H1 (cell line): ENCODE measurements at regions not wholly inside any gene's neighbourhood (a gene's known extent, or its start where the extent isn't known, plus 50 kb on each side); places are given as distances from the start of the nearest gene placed in this dataset.

Experiments used
- CTCF ChIA-PET: fragments of 300-600 bp; sonication (Branson Sonifier 250); formaldehyde crosslinking; loops from one replicate; lab custom pipeline; 2021; ENCODE audit not compliant: partially characterized antibody; lab: Charles Lee
- POLR2A ChIA-PET: fragments of 300-600 bp; sonication (Branson Sonifier 250); formaldehyde crosslinking; loops from one replicate; lab custom pipeline; 2021; ENCODE audit warnings: inconsistent platforms; ENCODE audit not compliant: partially characterized antibody; lab: Charles Lee
- DNase-seq, 2 experiments: peaks; one replicate each; pipeline versions ENCODE4 v3.0.0 to v3.0.0-alpha.2; 2010 to 2022; ENCODE audit warnings: low spot score in 2 of 2, low read depth in 1 of 2, mixed read lengths in 1 of 2
- FAIRE-seq: peaks from 2 replicates; lab custom pipeline; 2011; peaks lifted over from hg19 to GRCh38; lab: Jason Lieb, UNC
- H2AFZ ChIP-seq: 2 replicates; pipeline ENCODE4 v1.8.1; 2012; ENCODE audit warnings: low read length, inconsistent platforms
- H2AK5ac ChIP-seq: 2 replicates; pipeline ENCODE4 v1.6.1; 2013; ENCODE audit warnings: low read depth, low read length
- H2BK120ac ChIP-seq: replicated peaks from 2 replicates; pipeline ENCODE3; 2013; ENCODE audit warnings: low read depth, low read length, inconsistent platforms
- H2BK12ac ChIP-seq: 2 replicates; pipeline ENCODE4 v1.6.1; 2013; ENCODE audit warnings: low read depth, low read length
- H2BK15ac ChIP-seq: 2 replicates; pipeline ENCODE4 v1.6.1; 2013; ENCODE audit warnings: low read length
- H2BK20ac ChIP-seq: 2 replicates; pipeline ENCODE4 v1.6.1; 2013; ENCODE audit warnings: low read length
- H2BK5ac ChIP-seq: 2 replicates; pipeline ENCODE4 v1.6.1; 2013; ENCODE audit warnings: low read depth, low read length
- H3K14ac ChIP-seq: 2 replicates; pipeline ENCODE4 v1.6.1; 2013; ENCODE audit warnings: inconsistent platforms; ENCODE audit not compliant: insufficient read length
- H3K18ac ChIP-seq: 2 replicates; pipeline ENCODE4 v1.6.1; 2013; ENCODE audit warnings: low read length; ENCODE audit errors: extremely low read depth
- H3K23ac ChIP-seq: 2 replicates; pipeline ENCODE4 v1.6.1; 2013; ENCODE audit warnings: inconsistent platforms; ENCODE audit not compliant: insufficient read length
- H3K23me2 ChIP-seq: 2 replicates; pipeline ENCODE4 v1.6.1; 2013; ENCODE audit warnings: low read depth, low read length
- H3K27ac ChIP-seq: 2 replicates; pipeline ENCODE4 v1.6.1; 2011; ENCODE audit warnings: low read depth, low read length, inconsistent platforms
- H3K27me3 ChIP-seq, 4 experiments: replicated peaks in 1 of 4; 1 replicate in 1 of 4; 2 replicates in 3 of 4; pipeline versions ENCODE4 v1.6.1 to v1.8.1; 2011 to 2013; ENCODE audit warnings: low read length in 3 of 4, mild to moderate bottlenecking in 3 of 4, inconsistent platforms in 2 of 4, mixed read lengths in 2 of 4, moderate library complexity in 1 of 4; ENCODE audit not compliant: control insufficient read depth in 3 of 4, insufficient read depth in 3 of 4; ENCODE audit errors: extremely low read depth in 1 of 4
- H3K36me3 ChIP-seq, 4 experiments: 2 replicates each; pipeline versions ENCODE4 v1.6.1 to v1.8.1; 2011 to 2013; ENCODE audit warnings: mild to moderate bottlenecking in 4 of 4, low read length in 3 of 4, moderate library complexity in 2 of 4, control low read depth in 1 of 4, inconsistent platforms in 1 of 4; ENCODE audit not compliant: insufficient read depth in 4 of 4, control insufficient read depth in 2 of 4
- H3K4ac ChIP-seq: replicated peaks from 2 replicates; pipeline ENCODE3; 2013; ENCODE audit warnings: low read length, low read depth, mixed read lengths, inconsistent platforms; ENCODE audit not compliant: insufficient read length
- H3K4me1 ChIP-seq, 4 experiments: replicated peaks in 1 of 4; 1 replicate in 1 of 4; 2 replicates in 3 of 4; pipeline versions ENCODE4 v1.6.1 to v1.8.1; 2011 to 2013; ENCODE audit warnings: low read length in 3 of 4, inconsistent platforms in 2 of 4, mixed read lengths in 1 of 4; ENCODE audit not compliant: insufficient read depth in 4 of 4, control insufficient read depth in 3 of 4
- H3K4me2 ChIP-seq, 2 experiments: 2 replicates each; pipeline versions ENCODE4 v1.6.1 to v1.8.1; 2011 to 2013; ENCODE audit warnings: low read depth in 2 of 2, low read length in 2 of 2, control low read depth in 1 of 2, inconsistent platforms in 1 of 2, mild to moderate bottlenecking in 1 of 2; ENCODE audit not compliant: insufficient read depth in 1 of 2
- H3K4me3 ChIP-seq, 4 experiments: fragments of 200-600, 300-600 bp in 1 of 4; sonication (generic), shearing (Covaris generic), sonication (Bioruptor Twin) in 1 of 4; 2 replicates each; pipeline versions ENCODE4 v1.5.1 to v1.8.1; 2011 to 2016; ENCODE audit warnings: low read length in 4 of 4, low read depth in 3 of 4, control low read depth in 2 of 4, inconsistent platforms in 2 of 4, mild to moderate bottlenecking in 2 of 4, mixed read lengths in 1 of 4, moderate library complexity in 1 of 4; ENCODE audit not compliant: insufficient read depth in 2 of 4; ENCODE audit errors: extremely low read depth in 1 of 4
- H3K56ac ChIP-seq: replicated peaks from 2 replicates; pipeline ENCODE3; 2013; ENCODE audit warnings: low read depth, mild to moderate bottlenecking, mixed read lengths, low read length, inconsistent platforms; ENCODE audit not compliant: insufficient read length
- H3K79me1 ChIP-seq: 2 replicates; pipeline ENCODE4 v1.6.1; 2013; ENCODE audit warnings: low read depth, low read length, control low read depth
- H3K79me2 ChIP-seq, 2 experiments: 2 replicates each; pipeline versions ENCODE4 v1.6.1 to v1.8.1; 2012 to 2013; ENCODE audit warnings: low read length in 2 of 2, mild to moderate bottlenecking in 2 of 2, inconsistent platforms in 1 of 2; ENCODE audit not compliant: insufficient read depth in 2 of 2, control insufficient read depth in 1 of 2
- H3K9ac ChIP-seq, 4 experiments: replicated peaks in 1 of 4; 1 replicate in 1 of 4; 2 replicates in 3 of 4; pipeline versions ENCODE4 v1.6.1 to v1.8.1; 2011 to 2013; ENCODE audit warnings: low read depth in 3 of 4, low read length in 3 of 4, control low read depth in 2 of 4, mild to moderate bottlenecking in 2 of 4, moderate library complexity in 2 of 4, inconsistent platforms in 1 of 4; ENCODE audit errors: extremely low read depth in 1 of 4
- H3K9me3 ChIP-seq, 2 experiments: 2 replicates each; pipeline versions ENCODE4 v1.6.1 to v1.8.1; 2012 to 2013; ENCODE audit warnings: mild to moderate bottlenecking in 2 of 2, moderate library complexity in 2 of 2, control low read depth in 1 of 2, inconsistent platforms in 1 of 2, low read depth in 1 of 2, low read length in 1 of 2, mixed read lengths in 1 of 2; ENCODE audit not compliant: insufficient read depth in 2 of 2
- H4K20me1 ChIP-seq, 2 experiments: replicated peaks in 1 of 2; 2 replicates each; pipeline versions ENCODE3 to v1.8.1; 2011 to 2013; ENCODE audit warnings: inconsistent platforms in 2 of 2, low read length in 2 of 2, mild to moderate bottlenecking in 1 of 2; ENCODE audit not compliant: insufficient read depth in 2 of 2, control insufficient read depth in 1 of 2
- H4K5ac ChIP-seq: 2 replicates; pipeline ENCODE4 v1.6.1; 2013; ENCODE audit warnings: low read length, low read depth, mixed read lengths, inconsistent platforms; ENCODE audit not compliant: insufficient read length
- H4K8ac ChIP-seq: 2 replicates; pipeline ENCODE4 v1.8.0; 2013; ENCODE audit warnings: mild to moderate bottlenecking, moderate library complexity, low read length, inconsistent platforms; ENCODE audit not compliant: insufficient read depth; ENCODE audit errors: extremely low read depth
- H4K91ac ChIP-seq: replicated peaks from 2 replicates; pipeline ENCODE3; 2013; ENCODE audit warnings: low read length, mixed read lengths, inconsistent platforms; ENCODE audit not compliant: insufficient read length
- ATF2 ChIP-seq: IDR thresholded peaks from 2 replicates; pipeline ENCODE4 v1.6.1; 2012; ENCODE audit warnings: low read length, inconsistent platforms

GRCh38 chr1:238649200-238649599, 737.2 kb upstream of the CHRM3 start:
- H2BK20ac ChIP-seq: no peak overlapping the region
- H3K27ac ChIP-seq: no peak overlapping the region
- no peak overlapping the region for H3K56ac ChIP-seq
- peaks cover 0 to 7% (median 1%) of the 10 kb centered on the region in 4 experiments; a peak in 3 of 7 replicates for H3K4me1 ChIP-seq
- H3K14ac ChIP-seq: no peak overlapping the region
- no peaks in the 10 kb centered on the region for H4K20me1 ChIP-seq
- H3K27me3 ChIP-seq: no peaks in the 10 kb centered on the region
- H2BK5ac ChIP-seq: no peak overlapping the region
- no peaks in the 10 kb centered on the region for H3K9me3 ChIP-seq
- H4K8ac ChIP-seq: no peak overlapping the region
- H3K18ac ChIP-seq: no peak overlapping the region
- no peak overlapping the region for H2BK15ac ChIP-seq
- ChIA-PET POLR2A (no interaction called here), CTCF (interaction anchor here (1.3 kb wide), 1 partner anchor 79 kb away, joined by 3 read pairs; no protein-coding TSS in a partner anchor)
- no peaks in the 10 kb centered on the region for H3K79me1 ChIP-seq
- no peak overlapping the region for H4K91ac ChIP-seq
- no peaks in the 10 kb centered on the region for H3K79me2 ChIP-seq
- H3K4me3 ChIP-seq: no peak overlapping the region
- H2BK12ac ChIP-seq: peak overlapping the region; percentile 76; the same call in 1 of the 2 replicates
- H2BK120ac ChIP-seq: no peak overlapping the region
- H3K9ac ChIP-seq: no peak overlapping the region
- H3K4me2 ChIP-seq: no peak overlapping the region; a peak in 1 of 4 replicates
- H3K23me2 ChIP-seq: no peaks in the 10 kb centered on the region
- no peak overlapping the region for H3K23ac ChIP-seq
- H4K5ac ChIP-seq: no peak overlapping the region
- no peak for TF ChIP-seq ATF2
- no peaks in the 10 kb centered on the region for H3K36me3 ChIP-seq
- H2AK5ac ChIP-seq: no peak overlapping the region
- H3K4ac ChIP-seq: no peak overlapping the region
- FAIRE-seq (peak; percentile 19), DNase-seq (no peak)
- H2AFZ ChIP-seq: no peak overlapping the region
